Lower leg skin (tissue), 3 donors: ENCODE measurements at regions not wholly inside any gene's neighbourhood (a gene's known extent, or its start where the extent isn't known, plus 50 kb on each side); places are given as distances from the start of the nearest gene placed in this dataset.

Experiments used
- POLR2A ChIP-seq, 2 donors: fragments of 450-650 bp; IDR thresholded peaks; one replicate each; pipeline ENCODE4 v1.6.1; 2016 to 2017; ENCODE audit warnings: antibody characterized with exemption in 2 of 2, mild to moderate bottlenecking in 1 of 2, moderate library complexity in 1 of 2
- TF ChIP-seq, protein P1 (sequence below), 3 donors: fragments of 450-650 bp; IDR thresholded peaks; one replicate each; pipeline ENCODE4 v1.5.1; 2016; ENCODE audit warnings: antibody characterized with exemption in 3 of 3, mild to moderate bottlenecking in 3 of 3, moderate library complexity in 2 of 3

DNA sequence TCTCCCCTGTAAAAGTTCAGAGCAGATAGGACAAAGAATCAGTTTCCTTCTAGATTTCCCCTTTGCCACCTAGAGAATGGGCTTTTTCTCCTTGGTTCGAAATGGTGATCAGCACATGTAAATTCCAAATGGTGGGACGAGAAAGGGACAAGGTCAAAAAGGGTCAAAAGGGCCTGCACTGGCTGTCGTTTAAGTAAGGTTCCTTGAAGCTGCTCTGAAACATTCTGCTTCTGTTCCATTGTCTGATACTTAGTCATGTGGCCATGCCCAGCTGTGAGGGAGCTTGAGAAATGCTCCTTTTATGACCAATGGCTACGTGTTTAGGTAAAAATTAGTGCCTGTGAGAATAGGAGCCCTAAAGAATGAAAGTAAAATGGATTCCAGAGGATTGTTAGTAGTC, 165.9 kb upstream of the CENPE start:
- TF ChIP-seq, protein P1, sequence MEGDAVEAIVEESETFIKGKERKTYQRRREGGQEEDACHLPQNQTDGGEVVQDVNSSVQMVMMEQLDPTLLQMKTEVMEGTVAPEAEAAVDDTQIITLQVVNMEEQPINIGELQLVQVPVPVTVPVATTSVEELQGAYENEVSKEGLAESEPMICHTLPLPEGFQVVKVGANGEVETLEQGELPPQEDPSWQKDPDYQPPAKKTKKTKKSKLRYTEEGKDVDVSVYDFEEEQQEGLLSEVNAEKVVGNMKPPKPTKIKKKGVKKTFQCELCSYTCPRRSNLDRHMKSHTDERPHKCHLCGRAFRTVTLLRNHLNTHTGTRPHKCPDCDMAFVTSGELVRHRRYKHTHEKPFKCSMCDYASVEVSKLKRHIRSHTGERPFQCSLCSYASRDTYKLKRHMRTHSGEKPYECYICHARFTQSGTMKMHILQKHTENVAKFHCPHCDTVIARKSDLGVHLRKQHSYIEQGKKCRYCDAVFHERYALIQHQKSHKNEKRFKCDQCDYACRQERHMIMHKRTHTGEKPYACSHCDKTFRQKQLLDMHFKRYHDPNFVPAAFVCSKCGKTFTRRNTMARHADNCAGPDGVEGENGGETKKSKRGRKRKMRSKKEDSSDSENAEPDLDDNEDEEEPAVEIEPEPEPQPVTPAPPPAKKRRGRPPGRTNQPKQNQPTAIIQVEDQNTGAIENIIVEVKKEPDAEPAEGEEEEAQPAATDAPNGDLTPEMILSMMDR (IDR thresholded peaks at IDR 0.05), result no peak
- no peak for TF ChIP-seq POLR2A (IDR thresholded peaks at IDR 0.05)
